ENCODE measurements at regions not wholly inside any gene's neighbourhood (a gene's known extent, or its start where the extent isn't known, plus 50 kb on each side); places are given as distances from the start of the nearest gene placed in this dataset.

DNA sequence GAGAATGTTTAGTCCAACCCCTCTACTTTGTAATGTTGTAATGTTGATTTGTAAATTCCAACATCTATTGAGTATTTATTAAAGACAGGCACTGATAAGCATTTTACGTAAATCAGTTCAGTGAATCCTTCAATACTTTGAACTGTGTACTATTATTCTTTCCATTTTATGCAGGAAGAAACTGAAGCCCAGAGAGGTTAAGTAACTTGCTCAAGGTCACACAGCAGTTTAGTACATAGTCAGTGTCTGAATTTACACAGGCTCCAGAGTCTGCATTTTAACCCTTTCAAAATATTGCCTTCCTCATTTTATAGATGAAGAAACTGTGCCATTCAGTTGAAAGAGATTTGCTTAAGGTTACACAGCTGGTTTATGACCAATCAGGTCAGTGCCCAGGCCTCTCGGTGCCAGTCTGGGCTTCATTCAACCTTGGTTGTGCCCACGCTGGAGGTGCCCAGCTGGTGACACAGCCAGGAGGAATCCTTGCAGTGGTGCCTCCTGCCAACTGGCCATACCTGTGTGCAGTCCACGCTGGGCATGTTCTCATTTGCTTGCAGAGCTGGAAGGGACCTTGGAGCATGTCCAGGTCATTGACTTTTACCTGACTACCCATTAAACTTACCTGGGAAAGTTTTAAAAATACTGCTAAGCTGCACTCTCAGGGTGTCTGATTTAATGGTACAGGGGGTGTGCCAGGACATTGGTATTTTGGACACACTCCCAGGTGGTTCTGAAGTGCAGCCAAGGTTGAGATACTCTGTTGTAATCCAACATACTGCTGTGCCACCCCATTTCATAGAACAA is 74.3 kb upstream of the CYRIA start:
- H3K36me3 Mint-ChIP-seq (ENCODE audit: insufficient read depth, unreplicated experiment) = no peaks in the 10 kb centered on the region
- intact Hi-C loops (cut with micrococcal nuclease; ENCODE audit: unreplicated experiment) = no loop called here
- H3K4me1 Mint-ChIP-seq (ENCODE audit: low read depth, unreplicated experiment) = no peaks in the 10 kb centered on the region
- CTCF ChIA-PET = interaction anchor here (0.8 kb wide), 1 partner anchor 15 kb away, joined by 9 read pairs; no protein-coding TSS in a partner anchor
- H3K27me3 Mint-ChIP-seq (ENCODE audit: unreplicated experiment) = no peaks in the 10 kb centered on the region
- TF ChIP-seq, protein P1, sequence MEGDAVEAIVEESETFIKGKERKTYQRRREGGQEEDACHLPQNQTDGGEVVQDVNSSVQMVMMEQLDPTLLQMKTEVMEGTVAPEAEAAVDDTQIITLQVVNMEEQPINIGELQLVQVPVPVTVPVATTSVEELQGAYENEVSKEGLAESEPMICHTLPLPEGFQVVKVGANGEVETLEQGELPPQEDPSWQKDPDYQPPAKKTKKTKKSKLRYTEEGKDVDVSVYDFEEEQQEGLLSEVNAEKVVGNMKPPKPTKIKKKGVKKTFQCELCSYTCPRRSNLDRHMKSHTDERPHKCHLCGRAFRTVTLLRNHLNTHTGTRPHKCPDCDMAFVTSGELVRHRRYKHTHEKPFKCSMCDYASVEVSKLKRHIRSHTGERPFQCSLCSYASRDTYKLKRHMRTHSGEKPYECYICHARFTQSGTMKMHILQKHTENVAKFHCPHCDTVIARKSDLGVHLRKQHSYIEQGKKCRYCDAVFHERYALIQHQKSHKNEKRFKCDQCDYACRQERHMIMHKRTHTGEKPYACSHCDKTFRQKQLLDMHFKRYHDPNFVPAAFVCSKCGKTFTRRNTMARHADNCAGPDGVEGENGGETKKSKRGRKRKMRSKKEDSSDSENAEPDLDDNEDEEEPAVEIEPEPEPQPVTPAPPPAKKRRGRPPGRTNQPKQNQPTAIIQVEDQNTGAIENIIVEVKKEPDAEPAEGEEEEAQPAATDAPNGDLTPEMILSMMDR (IDR thresholded peaks at IDR 0.05; ENCODE audit: unreplicated experiment) = no peak
- no peak for DNase-seq
- no peaks in the 10 kb centered on the region for H3K9me3 Mint-ChIP-seq (ENCODE audit: low read depth, unreplicated experiment)
- H3K27ac Mint-ChIP-seq (ENCODE audit: unreplicated experiment) = no peak overlapping the region
- H3K4me3 Mint-ChIP-seq (ENCODE audit: low read depth, unreplicated experiment) = no peak overlapping the region
- BruUV-seq (replicated peaks) = no TSS peak

DNA sequence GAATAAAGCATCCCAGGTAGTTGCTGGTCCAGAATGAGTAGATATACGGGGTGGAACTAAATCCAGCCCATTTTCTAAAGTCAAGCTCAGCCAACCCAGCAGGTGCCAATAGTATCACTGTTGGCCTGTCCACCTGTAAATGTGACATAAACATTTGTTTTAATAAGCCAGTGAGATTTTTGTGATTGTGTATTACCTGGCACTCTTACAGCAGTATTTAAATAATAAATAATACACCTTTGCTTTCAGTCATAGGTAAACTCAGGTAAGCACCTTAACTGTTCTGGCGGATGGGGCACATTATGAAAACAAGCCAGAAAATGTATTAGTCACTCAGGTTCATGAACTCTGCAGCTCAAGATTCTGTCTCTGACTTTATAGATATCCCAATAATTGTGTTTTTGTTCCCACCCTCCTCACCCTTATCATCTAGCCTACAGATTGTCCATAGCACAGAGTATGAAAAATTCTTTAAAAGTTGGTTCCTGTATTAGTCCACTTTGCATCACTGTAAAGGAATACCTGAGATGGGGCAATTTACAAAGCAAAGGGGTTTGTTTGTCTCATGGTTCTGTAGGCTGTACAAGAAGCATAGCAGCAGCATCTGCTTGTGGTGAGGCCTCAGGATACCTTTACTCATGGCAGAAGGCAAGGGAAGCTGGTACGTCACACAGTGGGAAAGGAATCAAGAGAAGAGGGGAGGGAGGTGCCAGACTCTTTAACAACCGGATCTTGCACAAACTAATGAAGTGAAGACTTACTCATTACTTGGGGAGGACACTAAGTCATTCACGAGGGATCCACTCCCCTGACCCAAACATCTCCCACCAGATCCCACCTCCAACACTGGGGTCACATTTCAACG is 73.0 kb upstream of the CYRIA start:
- TF ChIP-seq, protein P1 (IDR thresholded peaks at IDR 0.05; ENCODE audit: unreplicated experiment) = no peak
- H3K27me3 Mint-ChIP-seq (ENCODE audit: unreplicated experiment) = no peaks in the 10 kb centered on the region
- intact Hi-C loops (cut with micrococcal nuclease; ENCODE audit: unreplicated experiment) = no loop called here
- no peaks in the 10 kb centered on the region for H3K36me3 Mint-ChIP-seq (ENCODE audit: insufficient read depth, unreplicated experiment)
- H3K4me1 Mint-ChIP-seq (ENCODE audit: low read depth, unreplicated experiment) = no peaks in the 10 kb centered on the region
- no peaks in the 10 kb centered on the region for H3K9me3 Mint-ChIP-seq (ENCODE audit: low read depth, unreplicated experiment)
- CTCF ChIA-PET = no interaction called here
- no peak overlapping the region for H3K4me3 Mint-ChIP-seq (ENCODE audit: low read depth, unreplicated experiment)
- no TSS peak for BruUV-seq (replicated peaks)
- no peak for DNase-seq
- no peak overlapping the region for H3K27ac Mint-ChIP-seq (ENCODE audit: unreplicated experiment)

DNA sequence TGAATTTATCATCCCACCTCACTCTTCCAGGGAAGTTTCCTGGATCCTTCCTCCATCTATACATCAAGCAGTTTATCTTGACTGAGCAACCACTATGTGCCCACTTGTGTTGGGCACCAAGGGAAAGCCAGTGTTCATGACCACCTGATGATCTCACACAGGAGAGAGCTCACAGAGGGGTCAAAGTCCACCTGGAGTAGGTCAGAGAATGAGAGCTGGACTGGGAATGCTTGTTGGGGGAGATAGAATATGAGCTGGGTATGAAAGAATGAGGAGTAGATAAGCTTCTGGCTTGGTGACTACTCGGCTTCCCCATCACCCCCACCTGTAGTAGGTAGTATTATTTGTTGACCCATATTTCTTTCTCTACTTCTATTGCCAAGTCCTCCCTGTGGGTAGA is 72.2 kb upstream of the CYRIA start:
- H3K36me3 Mint-ChIP-seq (ENCODE audit: insufficient read depth, unreplicated experiment) = no peaks in the 10 kb centered on the region
- no peak overlapping the region for H3K27ac Mint-ChIP-seq (ENCODE audit: unreplicated experiment)
- no peak for DNase-seq
- no peaks in the 10 kb centered on the region for H3K9me3 Mint-ChIP-seq (ENCODE audit: low read depth, unreplicated experiment)
- no peaks in the 10 kb centered on the region for H3K4me1 Mint-ChIP-seq (ENCODE audit: low read depth, unreplicated experiment)
- H3K27me3 Mint-ChIP-seq (ENCODE audit: unreplicated experiment) = no peaks in the 10 kb centered on the region
- CTCF ChIA-PET = no interaction called here
- no TSS peak for BruUV-seq (replicated peaks)
- TF ChIP-seq, protein P1 (IDR thresholded peaks at IDR 0.05; ENCODE audit: unreplicated experiment) = no peak
- intact Hi-C loops (cut with micrococcal nuclease; ENCODE audit: unreplicated experiment) = no loop called here
- no peak overlapping the region for H3K4me3 Mint-ChIP-seq (ENCODE audit: low read depth, unreplicated experiment)

DNA sequence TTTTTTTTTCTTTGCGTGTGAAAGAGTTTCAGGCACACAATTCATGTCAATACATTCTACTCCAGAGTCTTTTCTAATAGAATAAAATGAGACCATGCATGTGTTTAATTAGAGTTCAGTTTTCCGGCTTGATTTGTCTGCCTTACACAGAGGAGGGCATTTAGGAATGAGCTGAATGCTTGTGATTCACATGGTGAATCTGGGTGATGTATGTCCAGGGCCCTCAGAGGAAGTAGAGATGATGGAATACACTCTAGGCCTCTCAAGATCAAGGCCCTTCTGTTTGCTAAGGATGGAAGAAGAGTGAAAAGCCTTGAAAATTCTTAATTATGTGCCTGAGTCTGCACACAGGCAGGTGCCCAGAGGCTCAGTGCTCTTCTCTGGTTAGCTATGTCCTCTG is 71.0 kb upstream of the CYRIA start:
- no peak for DNase-seq
- BruUV-seq (replicated peaks) = no TSS peak
- CTCF ChIA-PET = no interaction called here

More for the DNA sequence above, 71.0 kb upstream of the CYRIA start:
- intact Hi-C loops (cut with micrococcal nuclease; ENCODE audit: unreplicated experiment) = no loop called here
- no peaks in the 10 kb centered on the region for H3K36me3 Mint-ChIP-seq (ENCODE audit: insufficient read depth, unreplicated experiment)
- H3K27ac Mint-ChIP-seq (ENCODE audit: unreplicated experiment) = no peak overlapping the region
- no peaks in the 10 kb centered on the region for H3K27me3 Mint-ChIP-seq (ENCODE audit: unreplicated experiment)
- TF ChIP-seq, protein P1 (IDR thresholded peaks at IDR 0.05; ENCODE audit: unreplicated experiment) = no peak
- H3K9me3 Mint-ChIP-seq (ENCODE audit: low read depth, unreplicated experiment) = no peaks in the 10 kb centered on the region
- no peaks in the 10 kb centered on the region for H3K4me1 Mint-ChIP-seq (ENCODE audit: low read depth, unreplicated experiment)
- no peak overlapping the region for H3K4me3 Mint-ChIP-seq (ENCODE audit: low read depth, unreplicated experiment)
